ENCODE measurements at regions not wholly inside any gene's neighbourhood (a gene's known extent, or its start where the extent isn't known, plus 50 kb on each side); places are given as distances from the start of the nearest gene placed in this dataset.

DNA sequence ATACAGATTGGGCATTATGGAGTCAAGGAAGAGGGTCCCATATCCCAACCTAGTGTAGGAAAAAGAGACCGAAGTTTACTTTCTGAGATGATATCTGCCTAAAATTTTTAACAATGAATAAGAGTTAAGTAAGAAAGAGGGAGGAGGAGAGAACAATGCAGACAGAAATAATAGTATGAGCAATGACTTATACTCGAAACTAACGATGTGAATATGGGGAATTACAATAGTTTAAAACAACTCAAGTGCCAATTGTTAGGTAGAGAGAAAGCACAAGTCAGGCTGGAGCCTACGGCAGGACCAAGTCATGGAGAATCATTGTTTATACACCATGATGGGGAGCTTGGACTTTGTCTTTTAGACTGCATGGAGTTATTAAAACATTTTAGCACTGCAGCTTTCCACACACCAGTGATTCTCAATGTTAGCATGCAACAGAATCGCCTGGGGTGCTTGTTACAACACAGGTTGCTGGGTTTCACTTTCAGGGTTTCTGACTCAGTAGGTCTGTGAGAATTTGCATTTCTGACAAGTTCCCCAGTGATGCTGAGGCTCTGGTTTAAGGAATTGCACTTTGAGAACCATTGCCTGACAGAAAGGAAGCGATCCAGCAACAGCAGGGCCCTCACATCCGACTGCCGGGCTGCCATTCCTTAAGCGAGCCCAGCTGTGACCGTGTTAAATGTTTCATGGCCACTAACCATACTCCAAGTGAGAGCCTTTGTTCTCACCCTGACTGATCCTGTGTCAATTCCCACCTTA, 511.2 kb downstream of the DCDC2C start:
- Histone ChIP-seq H3K36me3 (ENCODE audit: insufficient read depth, low read length) (no peaks in the 10 kb centered on the region), H3K27me3 (ENCODE audit: insufficient read depth, low read length, poor library complexity) (no peaks in the 10 kb centered on the region), H3K9ac (ENCODE audit: low read depth, low read length) (no peak overlapping the region), H3K79me2 (ENCODE audit: insufficient read depth, low read length) (no peaks in the 10 kb centered on the region), H3K27ac (ENCODE audit: low read length) (no peak overlapping the region), H3K4me1 (ENCODE audit: insufficient read depth, low read length) (no peaks in the 10 kb centered on the region), H3K9me3 (ENCODE audit: insufficient read depth, low read length, severe bottlenecking) (peaks cover 3% of the 10 kb centered on the region), H3K4me3 (ENCODE audit: low read depth in 1 of 2, low read length in 2 of 2) (no peak overlapping the region), H3K4me2 (ENCODE audit: insufficient read depth, low read length) (no peak overlapping the region), H4K20me1 (ENCODE audit: insufficient read depth, low read length) (no peaks in the 10 kb centered on the region), H2AFZ (ENCODE audit: low read depth, low read length) (no peak overlapping the region)
- TF ChIP-seq EZH2 (IDR thresholded peaks at IDR 0.05; ENCODE audit: borderline replicate concordance, low read depth, low read length, severe bottlenecking): no peak
- TF ChIP-seq, protein P1, sequence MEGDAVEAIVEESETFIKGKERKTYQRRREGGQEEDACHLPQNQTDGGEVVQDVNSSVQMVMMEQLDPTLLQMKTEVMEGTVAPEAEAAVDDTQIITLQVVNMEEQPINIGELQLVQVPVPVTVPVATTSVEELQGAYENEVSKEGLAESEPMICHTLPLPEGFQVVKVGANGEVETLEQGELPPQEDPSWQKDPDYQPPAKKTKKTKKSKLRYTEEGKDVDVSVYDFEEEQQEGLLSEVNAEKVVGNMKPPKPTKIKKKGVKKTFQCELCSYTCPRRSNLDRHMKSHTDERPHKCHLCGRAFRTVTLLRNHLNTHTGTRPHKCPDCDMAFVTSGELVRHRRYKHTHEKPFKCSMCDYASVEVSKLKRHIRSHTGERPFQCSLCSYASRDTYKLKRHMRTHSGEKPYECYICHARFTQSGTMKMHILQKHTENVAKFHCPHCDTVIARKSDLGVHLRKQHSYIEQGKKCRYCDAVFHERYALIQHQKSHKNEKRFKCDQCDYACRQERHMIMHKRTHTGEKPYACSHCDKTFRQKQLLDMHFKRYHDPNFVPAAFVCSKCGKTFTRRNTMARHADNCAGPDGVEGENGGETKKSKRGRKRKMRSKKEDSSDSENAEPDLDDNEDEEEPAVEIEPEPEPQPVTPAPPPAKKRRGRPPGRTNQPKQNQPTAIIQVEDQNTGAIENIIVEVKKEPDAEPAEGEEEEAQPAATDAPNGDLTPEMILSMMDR (IDR thresholded peaks at IDR 0.05; ENCODE audit: borderline replicate concordance, extremely low read depth, low read length, poor library complexity, severe bottlenecking): no peak
- DNase-seq (no peak), ATAC-seq (ENCODE audit: insufficient read depth, low read depth) (no peak)

DNA sequence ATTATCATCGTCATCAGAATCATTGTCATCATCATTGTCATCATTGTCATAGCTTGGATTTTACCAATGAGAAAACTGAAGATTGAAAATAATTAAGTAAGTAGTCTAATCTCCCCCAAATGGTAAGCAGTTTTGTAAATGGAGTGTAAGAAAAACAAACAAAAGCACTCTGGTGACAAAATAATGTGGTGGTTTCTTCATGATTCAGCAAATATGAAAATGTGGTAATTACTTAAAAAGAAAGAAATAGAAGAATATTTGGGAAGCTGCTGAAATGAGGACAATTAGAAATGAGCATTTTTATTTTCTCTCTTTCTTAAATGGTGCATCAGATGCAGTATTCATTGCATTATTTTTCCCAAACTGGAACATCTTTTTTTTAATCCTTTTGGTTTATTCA, 514.4 kb downstream of the DCDC2C start:
- H3K36me3 ChIP-seq (ENCODE audit: insufficient read depth, low read length): no peaks in the 10 kb centered on the region
- DNase-seq (no peak), ATAC-seq (ENCODE audit: insufficient read depth, low read depth) (no peak)
- no peak overlapping the region for H2AFZ ChIP-seq (ENCODE audit: low read depth, low read length)
- H3K4me2 ChIP-seq (ENCODE audit: insufficient read depth, low read length): no peak overlapping the region
- H3K79me2 ChIP-seq (ENCODE audit: insufficient read depth, low read length): no peaks in the 10 kb centered on the region
- TF ChIP-seq, protein P1 (IDR thresholded peaks at IDR 0.05; ENCODE audit: borderline replicate concordance, extremely low read depth, low read length, poor library complexity, severe bottlenecking): no peak
- no peak for TF ChIP-seq EZH2 (IDR thresholded peaks at IDR 0.05; ENCODE audit: borderline replicate concordance, low read depth, low read length, severe bottlenecking)
- H3K9me3 ChIP-seq (ENCODE audit: insufficient read depth, low read length, severe bottlenecking): no peaks in the 10 kb centered on the region
- no peaks in the 10 kb centered on the region for H3K27me3 ChIP-seq (ENCODE audit: insufficient read depth, low read length, poor library complexity)
- H3K9ac ChIP-seq (ENCODE audit: low read depth, low read length): no peak overlapping the region
- no peak overlapping the region for H3K4me3 ChIP-seq (ENCODE audit: low read depth in 1 of 2, low read length in 2 of 2)
- H3K27ac ChIP-seq (ENCODE audit: low read length): no peak overlapping the region
- no peaks in the 10 kb centered on the region for H3K4me1 ChIP-seq (ENCODE audit: insufficient read depth, low read length)
- H4K20me1 ChIP-seq (ENCODE audit: insufficient read depth, low read length): no peaks in the 10 kb centered on the region

DNA sequence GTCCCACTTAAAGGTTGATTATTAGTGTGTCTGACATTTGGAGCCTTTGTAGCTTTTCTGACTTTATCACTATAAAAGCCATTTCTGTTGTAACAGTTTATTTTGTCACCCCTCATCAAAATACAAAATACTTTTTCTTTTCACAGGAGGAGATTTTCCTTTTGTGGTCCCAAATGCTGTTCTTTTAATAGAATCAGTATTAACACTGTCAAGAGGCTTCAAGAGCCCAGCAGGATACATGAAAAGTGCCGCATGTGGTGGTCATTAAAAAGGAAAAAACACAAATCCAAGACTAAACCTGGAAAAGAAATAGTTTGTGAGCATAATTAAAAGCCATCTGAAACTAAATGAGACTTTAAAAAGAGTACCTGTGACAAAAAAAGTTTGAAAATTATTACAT, 515.7 kb downstream of the DCDC2C start:
- Histone ChIP-seq H2AFZ (ENCODE audit: low read depth, low read length) (no peak overlapping the region), H3K9me3 (ENCODE audit: insufficient read depth, low read length, severe bottlenecking) (no peaks in the 10 kb centered on the region), H3K9ac (ENCODE audit: low read depth, low read length) (no peak overlapping the region), H3K79me2 (ENCODE audit: insufficient read depth, low read length) (no peaks in the 10 kb centered on the region), H3K4me1 (ENCODE audit: insufficient read depth, low read length) (no peaks in the 10 kb centered on the region), H3K27me3 (ENCODE audit: insufficient read depth, low read length, poor library complexity) (no peaks in the 10 kb centered on the region), H3K27ac (ENCODE audit: low read length) (no peak overlapping the region), H3K4me3 (ENCODE audit: low read depth in 1 of 2, low read length in 2 of 2) (no peak overlapping the region), H3K4me2 (ENCODE audit: insufficient read depth, low read length) (no peak overlapping the region), H4K20me1 (ENCODE audit: insufficient read depth, low read length) (no peaks in the 10 kb centered on the region), H3K36me3 (ENCODE audit: insufficient read depth, low read length) (no peaks in the 10 kb centered on the region)
- TF ChIP-seq, protein P1 (IDR thresholded peaks at IDR 0.05; ENCODE audit: borderline replicate concordance, extremely low read depth, low read length, poor library complexity, severe bottlenecking): no peak
- TF ChIP-seq EZH2 (IDR thresholded peaks at IDR 0.05; ENCODE audit: borderline replicate concordance, low read depth, low read length, severe bottlenecking): no peak
- no peak for DNase-seq
- no peak for ATAC-seq (ENCODE audit: insufficient read depth, low read depth)

All from DND-41 (cell line).